Glomerular visceral epithelial cell (primary cell): ENCODE measurements at regions not wholly inside any gene's neighbourhood (a gene's known extent, or its start where the extent isn't known, plus 50 kb on each side); places are given as distances from the start of the nearest gene placed in this dataset.
"Not testable (repeated sequence)": the region's sequence is repeated elsewhere in the genome, so short reads cannot be mapped to it uniquely, and the experiment has no call there.

Experiments used
- DNase-seq: peaks from one replicate; pipeline ENCODE4 v3.0.0-alpha.2; 2016; ENCODE audit errors: extremely low spot score

DNA sequence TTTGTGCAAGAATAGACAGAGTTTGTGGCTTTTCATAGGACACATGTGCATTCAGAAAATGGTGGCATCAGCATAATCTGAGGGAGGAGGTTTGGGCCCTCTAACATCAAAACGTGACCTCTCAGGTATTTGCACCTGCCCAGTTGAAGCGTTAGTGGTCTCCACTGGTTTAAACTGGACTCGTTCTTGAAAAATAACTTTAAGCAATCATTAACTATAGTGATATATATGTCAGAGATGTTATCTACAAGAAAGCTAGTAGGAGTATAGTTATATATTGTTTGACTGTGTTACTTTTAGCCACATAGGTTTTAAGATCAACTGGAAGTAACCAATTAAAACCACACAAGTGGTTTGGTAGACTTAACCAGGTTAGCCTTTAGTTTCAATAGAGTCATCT lies 607.4 kb downstream of the MAFB start:
- DNase-seq: no peak

DNA sequence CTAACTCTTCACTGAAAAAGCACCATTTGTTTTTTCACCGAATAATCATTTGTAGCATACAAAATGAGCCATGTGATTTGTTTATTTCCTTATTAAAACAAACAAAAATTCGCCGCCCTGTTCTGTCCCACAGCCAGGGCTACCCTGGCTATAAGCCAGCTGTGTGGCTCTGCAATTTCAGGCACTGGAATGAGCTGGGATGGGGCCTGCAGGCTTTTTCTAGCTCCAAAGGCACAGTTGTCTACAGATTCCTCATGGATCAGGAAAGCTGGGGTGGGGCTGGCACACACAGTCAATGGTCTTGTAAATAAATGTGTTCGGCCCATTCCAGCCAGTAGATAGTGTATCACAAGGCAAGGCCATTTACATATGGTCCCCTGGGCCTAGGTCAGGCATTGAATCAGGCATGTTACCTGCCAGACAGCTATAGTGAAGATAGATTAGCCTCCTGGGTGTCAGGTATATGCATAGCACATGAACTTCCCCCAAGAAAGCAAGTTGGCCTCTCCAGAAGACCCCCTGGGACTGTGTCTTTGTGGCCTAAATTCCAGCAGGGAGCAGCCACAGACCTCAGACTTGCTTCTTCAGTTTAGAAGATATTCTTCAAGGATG lies 608.9 kb downstream of the MAFB start:
- no peak for DNase-seq

DNA sequence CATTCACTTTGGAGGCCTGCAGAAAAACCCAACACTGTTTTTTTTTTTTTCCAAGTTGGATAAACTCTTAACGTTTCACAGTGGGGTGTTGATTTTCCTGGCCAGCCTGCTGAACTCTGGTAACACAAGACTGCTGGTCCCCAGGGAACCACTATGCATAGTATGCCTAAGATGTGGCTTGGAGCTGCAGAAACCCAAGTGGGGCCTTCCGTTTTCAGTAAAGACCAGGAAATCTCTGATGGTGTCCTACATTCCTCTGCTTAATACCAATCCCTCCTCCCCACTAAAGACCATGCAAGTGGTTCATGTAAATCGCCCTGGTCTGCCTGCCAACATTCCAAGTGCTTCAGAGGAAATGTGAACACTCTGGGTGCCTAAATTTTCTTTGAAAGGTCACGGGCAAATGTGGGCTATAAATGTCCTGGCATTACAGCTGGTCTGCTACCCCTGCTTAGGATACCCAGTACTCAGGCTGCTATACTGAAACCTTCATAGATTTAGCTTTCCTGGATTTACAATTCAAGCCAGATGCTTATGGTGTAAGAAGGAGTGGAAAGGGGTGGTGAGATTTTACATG lies 615.4 kb downstream of the MAFB start:
- DNase-seq: no peak

DNA sequence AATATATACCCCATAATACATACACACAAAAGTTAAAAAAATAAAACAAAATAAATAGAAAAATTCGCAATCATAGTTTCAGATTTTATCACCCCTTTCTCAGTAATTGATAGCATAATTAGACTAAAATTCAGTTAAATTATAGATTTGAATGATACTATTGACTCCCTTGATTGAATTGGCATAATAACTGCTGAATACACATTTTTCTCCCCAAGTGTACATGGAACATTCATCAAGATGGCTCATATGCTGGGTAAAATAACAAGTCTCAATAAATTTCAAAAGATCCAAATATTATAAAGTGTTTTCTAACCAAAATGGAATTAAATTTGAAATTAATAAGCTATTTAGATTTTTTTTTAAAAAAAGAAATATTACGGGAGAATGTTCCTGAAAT lies 616.1 kb downstream of the MAFB start:
- DNase-seq: no peak

DNA sequence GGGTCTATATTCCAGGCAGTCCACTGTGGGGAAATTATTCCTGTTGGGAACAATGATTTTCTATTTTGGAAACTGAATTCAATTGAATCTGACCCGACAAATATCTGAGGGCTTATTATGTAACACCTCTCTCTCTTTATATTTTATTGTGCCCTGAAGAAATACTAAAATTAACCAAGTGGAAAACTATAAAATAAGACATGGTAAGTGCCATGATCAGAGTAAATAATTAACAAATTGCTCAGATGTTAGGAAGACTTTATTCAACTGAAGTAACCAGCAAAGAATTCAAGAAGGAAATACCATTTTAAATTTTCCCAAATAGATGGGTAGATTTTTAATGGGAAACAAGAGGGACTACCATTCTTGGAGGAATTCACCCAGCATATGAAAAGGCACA lies 632.9 kb downstream of the MAFB start:
- no peak for DNase-seq

DNA sequence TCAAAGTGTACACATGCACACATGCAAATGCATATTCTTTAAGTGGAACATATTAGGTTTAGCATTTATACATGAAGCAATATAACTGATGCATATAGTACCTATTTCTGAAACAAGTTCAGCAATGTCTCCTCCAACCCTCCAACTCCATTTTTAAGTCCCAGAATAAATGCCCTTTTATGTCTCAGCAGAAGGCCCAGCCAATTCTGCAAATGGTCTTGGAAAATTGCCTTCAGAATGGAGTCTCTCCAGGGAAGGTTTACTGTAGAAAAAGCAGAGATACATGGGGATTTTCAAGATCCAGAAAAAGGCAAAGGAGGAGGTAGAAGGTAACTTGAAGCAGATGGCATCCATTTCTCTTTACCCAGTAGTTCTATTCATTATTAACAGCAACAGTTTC lies 633.3 kb downstream of the MAFB start:
- no peak for DNase-seq

DNA sequence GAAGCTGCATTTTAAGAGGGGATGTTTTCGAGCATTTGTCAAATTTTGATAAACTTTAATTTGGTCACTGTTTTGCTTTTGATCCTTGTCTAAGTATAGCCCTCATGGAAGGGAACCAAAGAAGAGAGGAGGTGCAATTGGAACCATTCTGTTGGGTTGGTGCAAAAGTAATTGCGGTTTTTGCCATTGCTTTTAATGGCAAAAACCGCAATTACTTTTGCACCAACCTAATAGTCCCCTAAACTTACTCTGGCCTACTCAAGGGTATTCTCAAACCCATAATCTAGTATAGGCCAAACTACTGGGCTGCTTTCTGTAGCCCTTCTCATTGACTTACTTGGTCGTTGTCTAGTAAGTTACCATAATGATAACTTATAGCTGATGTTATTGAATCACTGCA lies 634.7 kb downstream of the MAFB start:
- DNase-seq: no peak

DNA sequence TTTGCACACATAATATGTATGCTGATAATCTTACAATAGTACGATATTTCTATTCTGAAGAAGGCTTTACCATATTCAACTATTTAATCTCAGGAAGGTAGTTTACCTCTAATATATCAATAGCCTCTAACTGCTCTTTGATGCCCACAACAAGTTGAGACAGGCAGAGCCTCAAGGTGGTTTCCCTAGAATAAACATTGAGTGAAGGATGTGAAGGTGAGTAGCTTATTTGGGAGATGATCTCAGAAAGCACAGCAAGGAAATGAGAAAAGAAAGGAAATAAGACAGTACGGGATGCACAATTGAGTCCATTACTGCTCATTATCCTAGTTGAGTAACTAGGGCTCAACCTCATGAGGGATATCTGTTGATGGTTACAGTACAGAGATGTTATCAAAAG lies 638.4 kb downstream of the MAFB start:
- DNase-seq: no peak

DNA sequence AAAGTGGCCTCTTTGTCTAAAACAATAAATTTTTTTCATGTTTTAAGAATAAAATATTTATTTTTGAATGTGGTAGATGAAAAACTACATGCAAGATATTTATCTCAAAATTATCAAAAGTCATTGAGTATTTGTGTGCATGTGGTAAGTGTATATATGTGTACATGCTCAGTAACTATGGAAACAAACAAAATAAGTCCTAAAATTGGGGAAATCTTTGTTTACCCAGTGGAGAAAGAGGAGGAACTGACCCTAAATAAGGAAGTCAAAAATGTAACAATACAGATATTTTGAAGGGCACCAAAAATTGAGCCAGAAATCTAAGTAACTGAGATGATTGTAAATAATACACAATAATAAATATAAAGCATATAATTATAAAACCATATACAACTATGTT lies 639.2 kb downstream of the MAFB start:
- DNase-seq: no peak

DNA sequence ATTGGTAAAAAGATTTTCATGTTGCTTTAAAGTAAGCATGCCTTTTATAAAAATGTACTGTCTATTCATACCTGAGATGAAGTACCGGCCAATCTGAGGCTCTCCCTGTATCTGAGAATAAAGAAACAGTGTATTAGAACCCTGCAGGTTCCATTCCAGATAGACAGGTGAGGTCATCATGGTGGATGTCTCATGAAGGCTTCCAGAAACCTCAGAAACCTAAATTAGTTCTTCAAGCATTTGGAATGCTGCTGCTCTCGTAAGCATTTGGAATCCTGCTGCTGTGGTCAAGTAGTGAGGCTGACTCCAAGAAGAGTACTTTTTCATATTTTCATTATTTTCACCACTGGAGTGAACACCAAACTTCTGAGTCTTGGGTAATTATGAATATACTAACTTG lies 642.3 kb downstream of the MAFB start:
- no peak for DNase-seq

DNA sequence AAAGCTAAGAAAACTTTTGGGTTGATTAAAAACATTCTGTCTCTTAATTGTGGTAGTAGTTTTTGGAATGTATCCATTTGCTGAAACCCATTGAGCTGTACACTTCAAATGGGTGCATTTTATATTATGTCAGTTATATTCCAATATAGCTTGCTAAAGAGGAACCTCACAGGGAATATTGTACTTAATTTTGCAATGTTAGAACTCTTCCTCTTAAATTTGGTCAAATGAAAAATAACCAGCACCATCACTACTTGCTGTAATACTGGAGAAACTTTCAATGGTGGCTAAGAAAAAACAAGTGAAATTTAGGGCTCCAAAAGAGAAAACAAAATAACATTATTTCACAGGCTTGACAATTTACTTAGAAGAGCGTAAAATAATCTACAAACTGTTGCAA lies 651.5 kb downstream of the MAFB start:
- DNase-seq: no peak

DNA sequence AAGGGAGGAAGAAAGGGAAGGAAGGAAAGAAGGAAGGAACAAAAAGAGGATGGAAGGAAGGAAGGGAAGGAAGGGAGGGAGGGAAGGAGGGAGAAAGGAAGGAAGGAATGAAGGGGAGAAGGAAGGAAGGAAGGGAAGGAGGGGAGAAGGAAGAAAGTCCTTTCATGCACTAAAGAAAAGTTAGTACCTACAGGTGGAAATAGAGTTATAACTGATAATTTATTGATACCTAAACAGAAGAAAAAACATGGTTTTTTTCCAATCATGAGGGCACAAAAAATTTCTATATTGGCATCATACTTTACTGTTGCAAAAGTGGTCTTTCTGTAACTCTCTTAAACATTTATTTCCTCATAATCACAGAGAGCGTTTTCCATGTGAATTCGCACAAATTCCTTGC lies 659.4 kb downstream of the MAFB start:
- DNase-seq: no peak

DNA sequence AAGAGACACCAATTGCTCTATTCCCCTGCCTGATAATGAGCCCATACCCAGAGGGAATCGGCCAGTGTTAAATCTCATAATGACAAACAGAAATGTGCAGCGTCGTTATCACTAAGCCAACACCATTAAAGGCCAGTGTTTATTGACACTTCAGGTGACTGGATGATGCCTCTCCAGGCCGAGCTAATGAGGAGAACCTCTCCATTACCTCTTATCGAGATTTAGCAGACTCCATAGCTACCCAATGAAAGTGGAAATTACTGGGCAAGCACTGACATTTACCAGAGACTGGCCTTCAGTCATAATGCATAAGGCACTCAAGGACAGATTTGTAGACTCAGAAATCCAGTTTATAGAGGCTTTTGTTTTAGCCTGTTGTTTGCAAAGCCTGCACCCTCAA lies 669.5 kb downstream of the MAFB start:
- DNase-seq: no peak

DNA sequence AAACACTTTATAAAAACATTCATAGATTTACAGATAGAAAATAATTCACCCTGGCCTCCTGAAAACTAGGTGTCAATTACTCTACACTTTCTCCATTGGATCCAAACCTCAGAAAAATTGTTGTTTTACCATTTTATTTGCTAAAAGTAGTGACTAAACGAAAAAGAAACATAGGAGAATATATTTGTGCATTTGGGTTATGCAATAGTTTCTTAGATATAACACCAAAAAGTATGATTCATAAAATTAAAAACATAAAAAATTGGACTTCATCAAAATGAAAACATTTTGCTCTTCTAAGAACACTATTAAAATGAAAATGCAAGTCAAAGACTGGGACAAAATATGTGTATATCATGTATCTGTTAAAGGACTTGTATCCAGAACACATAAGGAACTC lies 671.3 kb downstream of the MAFB start:
- DNase-seq: no peak

DNA sequence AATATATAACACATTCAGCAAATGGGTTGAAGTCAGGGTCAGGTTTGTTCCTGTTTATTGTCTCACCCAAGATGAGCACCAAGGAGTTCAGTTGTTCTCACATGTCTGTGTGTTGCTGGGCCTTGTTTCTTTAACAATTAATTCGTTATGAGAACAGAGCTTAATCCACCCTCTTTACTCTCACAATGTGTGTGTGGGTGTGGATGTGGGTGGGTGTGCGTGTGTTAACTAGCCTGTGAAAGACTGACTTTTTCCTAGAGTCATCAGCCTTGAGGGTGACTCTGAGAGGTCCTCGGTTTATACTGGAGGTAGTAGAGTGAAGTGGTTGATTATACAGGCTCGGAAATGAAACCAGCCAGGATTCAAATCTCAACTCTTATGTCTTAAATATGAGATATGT lies 672.1 kb downstream of the MAFB start:
- DNase-seq: no peak

DNA sequence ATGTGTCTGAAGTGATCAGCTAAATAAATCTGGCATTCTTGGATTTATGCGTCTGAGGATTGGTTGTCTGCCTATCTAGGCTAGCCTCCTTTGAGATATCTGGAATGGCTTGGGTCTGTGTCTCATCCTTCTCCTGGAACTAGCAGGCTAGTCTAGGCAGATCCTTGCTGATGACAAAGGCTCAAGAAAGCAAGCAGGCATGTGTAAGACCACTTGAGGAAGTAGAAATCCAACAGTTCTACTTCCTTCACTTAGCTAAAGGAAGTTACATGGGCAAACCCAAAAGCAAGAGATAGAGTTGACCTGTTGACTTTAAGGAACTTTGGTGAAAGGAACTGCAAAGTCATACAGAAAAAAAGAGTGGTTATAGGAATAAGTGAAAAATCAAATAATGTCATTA lies 672.6 kb downstream of the MAFB start:
- no peak for DNase-seq

DNA sequence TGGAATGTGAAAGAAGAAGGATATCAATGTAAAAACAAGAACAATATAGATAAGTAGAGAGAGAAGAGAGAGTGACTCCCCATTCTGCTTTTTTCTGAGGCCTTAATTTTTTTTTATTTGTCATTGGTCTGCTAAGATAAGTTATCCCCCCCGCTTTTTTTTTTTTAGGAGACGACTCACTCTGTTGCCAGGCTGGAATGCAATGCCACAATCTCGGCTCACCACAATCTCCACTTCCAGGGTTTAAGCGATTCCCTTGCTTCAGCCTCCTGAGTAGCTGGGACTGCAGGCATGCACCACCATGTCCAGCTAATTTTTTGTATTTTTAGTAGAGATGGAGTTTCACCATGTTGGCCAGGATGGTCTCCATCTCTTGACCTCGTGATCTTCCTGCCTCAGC lies 677.0 kb downstream of the MAFB start:
- not testable (repeated sequence) for DNase-seq

DNA sequence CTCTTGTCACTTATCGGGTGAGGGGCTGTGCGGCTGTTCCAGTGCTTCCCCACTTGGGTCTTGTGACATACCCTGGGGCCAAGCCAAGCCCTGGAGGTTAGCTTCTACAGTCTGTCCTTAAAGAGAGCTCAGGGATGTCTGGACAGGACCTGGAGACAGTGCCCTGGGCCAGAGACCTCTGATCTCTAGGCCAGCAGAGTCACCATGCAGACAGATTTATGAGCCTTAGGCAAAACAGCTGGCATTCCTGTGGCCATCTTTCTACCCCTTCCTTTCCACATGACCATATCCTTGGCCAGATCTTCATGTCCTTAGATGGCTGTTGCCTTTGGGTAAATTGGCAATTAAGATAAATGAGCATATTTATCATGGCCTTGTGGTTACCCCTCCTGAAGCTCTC lies 678.6 kb downstream of the MAFB start:
- DNase-seq: no peak

DNA sequence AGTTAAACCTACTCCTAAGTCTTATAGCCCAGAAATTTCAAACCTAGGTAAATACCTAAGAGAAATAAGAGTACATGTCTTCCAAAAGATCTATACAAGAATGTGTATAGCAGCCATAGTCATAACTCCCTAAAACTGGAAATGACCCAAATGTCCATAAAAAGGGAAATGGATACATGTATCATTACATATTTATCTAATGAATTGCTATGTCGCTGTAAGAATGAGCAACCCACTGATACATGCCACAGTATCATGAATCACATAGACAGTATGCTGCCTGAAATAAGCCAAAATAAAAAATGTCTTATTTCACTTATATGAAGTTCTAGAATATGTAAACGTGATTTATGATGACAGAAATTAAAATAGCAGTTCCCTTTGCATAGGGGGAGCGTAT lies 679.5 kb downstream of the MAFB start:
- DNase-seq: no peak

DNA sequence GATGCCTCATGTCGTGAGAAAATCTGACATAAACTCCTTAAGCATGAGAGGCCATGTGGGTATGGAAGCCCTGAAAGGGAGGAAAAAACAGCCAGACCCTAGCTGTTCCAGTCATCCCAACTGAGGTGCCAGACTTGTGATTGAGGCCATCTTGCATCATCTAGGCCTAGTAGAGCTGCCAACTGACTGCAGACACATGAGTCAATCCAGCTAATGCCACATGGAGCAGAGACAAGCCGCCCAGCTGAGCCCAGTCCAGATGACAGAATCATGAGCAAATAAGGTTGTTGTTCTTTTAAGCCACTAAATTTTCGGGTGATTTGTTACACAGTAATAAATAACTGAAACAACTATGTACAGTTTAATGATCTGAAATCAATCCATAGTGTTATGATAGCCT lies 680.9 kb downstream of the MAFB start:
- no peak for DNase-seq

DNA sequence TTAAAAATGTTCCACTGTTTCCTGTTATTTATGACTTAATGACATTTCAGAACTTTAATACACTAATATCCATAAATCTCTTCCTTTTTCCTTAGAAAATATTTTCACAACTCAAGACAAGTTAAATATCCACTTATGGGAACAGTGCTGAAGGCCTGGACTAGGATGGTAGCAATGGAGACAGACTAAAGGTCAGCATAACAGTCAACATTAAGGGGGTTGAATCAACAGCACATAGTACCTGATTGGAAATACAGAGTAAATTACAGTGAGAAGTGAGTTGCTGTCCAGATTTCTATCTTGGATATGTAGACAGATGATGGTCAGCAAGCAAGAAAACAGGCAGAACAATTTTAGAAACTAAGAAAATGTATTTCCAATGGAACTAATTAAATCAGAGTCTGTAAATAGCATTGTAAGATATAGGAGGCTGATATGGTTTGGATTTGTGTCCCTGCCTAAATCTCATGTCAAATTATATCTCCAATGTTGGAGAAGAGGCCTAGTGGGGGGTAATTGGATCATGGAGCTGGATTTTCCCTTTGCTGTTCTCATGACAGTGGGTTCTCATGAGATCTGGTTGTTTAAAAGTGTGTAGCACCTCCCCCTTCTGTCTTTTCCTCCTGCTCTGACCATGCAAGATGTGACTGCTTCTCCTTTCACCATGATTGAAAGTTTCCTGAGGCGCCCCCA lies 682.7 kb downstream of the MAFB start:
- DNase-seq: no peak

DNA sequence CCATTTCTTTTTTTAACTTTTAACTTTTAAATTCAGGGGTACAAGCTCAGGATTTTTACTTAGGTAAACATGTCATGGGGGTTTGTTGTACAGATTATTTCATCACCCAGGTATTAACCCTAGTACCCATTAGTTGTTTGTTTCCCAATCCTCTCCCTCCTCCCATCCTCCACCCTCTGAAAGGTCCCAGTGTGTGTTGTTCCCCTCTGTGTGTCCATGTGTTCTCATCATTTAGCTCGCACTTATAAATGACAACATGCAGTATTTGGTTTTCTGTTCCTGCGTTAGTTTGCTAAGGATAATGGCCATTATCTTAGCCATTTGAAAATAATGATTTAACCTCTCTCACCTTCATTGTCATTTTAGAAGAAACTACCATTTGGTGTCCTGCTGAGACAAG lies 684.9 kb downstream of the MAFB start:
- DNase-seq: not testable (repeated sequence)

DNA sequence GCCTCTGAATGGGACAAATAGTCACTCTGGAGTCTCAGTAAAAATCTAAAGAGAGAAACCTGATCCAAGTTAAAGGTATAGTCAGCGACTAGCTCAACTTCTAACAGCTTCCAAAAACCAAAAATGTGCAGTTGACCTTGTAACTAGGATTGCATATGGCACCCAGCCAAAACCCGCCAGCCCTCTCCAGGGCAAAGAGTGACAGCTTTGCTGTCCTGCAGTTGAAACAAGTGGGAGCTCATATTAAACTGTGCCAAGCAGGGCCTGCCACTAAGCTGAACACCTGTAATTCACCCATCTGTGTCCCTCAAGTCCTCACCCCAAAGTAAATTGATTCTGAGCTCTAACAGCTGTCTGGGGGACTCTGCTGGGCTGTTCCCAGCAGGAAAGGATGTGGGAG lies 695.3 kb downstream of the MAFB start:
- DNase-seq: no peak

DNA sequence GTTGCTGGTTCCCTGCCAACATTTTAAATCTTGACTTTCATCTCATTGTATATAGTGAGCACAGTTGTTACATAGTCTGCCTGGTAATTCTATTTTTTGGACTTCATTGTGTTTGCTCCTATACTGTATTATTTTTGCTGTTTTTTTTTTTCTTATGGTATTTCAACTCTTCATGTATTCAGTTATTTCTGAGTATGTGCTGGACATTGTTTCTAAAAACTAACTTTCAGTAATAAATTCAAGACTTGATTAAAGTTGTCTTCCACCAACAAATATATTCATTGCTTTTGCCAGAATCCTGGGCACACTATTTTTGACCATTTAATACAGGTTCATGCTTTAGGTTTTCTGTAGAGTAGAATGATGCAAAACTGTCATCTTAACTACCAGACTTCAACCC lies 698.3 kb downstream of the MAFB start:
- DNase-seq: no peak
